Activated CD8-positive, alpha-beta T cell treated with anti-CD3 and anti-CD28 coated beads, Interleukin-2, amount 10 ng/mL, durations not matched to agents 7 days and 5 days (primary cell): ENCODE measurements at regions not wholly inside any gene's neighbourhood (a gene's known extent, or its start where the extent isn't known, plus 50 kb on each side); places are given as distances from the start of the nearest gene placed in this dataset.
A peak's percentile ranks its signal among the peaks of the same experiment; 100 is the strongest.

ENCODE experiments used
- ATAC-seq: fragments of 150-1000 bp; cut with Tn5 transposase; one replicate; pipeline ENCODE4 v1.10.0; 2021; ENCODE audit warnings: moderate library complexity
- CTCF ChIA-PET: fragments of 350-600 bp; sonication (Branson Sonifier 250); formaldehyde crosslinking; loops from one replicate; lab custom pipeline; 2021; ENCODE audit warnings: antibody characterized with exemption; lab: Charles Lee
- POLR2A ChIA-PET: fragments of 350-600 bp; sonication (Branson Sonifier 250); formaldehyde crosslinking; loops from one replicate; lab custom pipeline; 2021; ENCODE audit warnings: antibody characterized with exemption; lab: Charles Lee
- DNase-seq: peaks from one replicate; pipeline ENCODE4 v3.0.0-alpha.2; 2020
- H3K27ac Mint-ChIP-seq: one replicate; pipeline ENCODE4 v1.8.0; 2021; ENCODE audit warnings: mild to moderate bottlenecking, mixed read lengths
- H3K27me3 Mint-ChIP-seq: one replicate; pipeline ENCODE4 v1.8.0; 2021; ENCODE audit warnings: low read depth, mixed read lengths
- H3K36me3 Mint-ChIP-seq: one replicate; pipeline ENCODE4 v1.8.0; 2021; ENCODE audit warnings: low read depth, mixed read lengths
- H3K4me1 Mint-ChIP-seq: one replicate; pipeline ENCODE4 v1.8.0; 2021; ENCODE audit warnings: low read depth, mixed read lengths
- H3K4me3 Mint-ChIP-seq: one replicate; pipeline ENCODE4 v1.8.0; 2021; ENCODE audit warnings: mild to moderate bottlenecking, mixed read lengths
- H3K9me3 Mint-ChIP-seq: one replicate; pipeline ENCODE4 v1.8.0; 2022; ENCODE audit warnings: mixed read lengths; ENCODE audit not compliant: insufficient read depth

GRCh38 chr7:17007841-17008240 lies 126.1 kb upstream of the AGR3 start:
- H3K36me3 Mint-ChIP-seq = peaks cover 14% of the 10 kb centered on the region
- DNase-seq (no peak), ATAC-seq (no peak)
- ChIA-PET CTCF (interaction anchor here (0.5 to 3.4 kb wide), 7 partner anchors 8 to 638 kb away, joined by 3 to 13 read pairs (median 5); partner anchors contain the start of gene AHR), POLR2A (no interaction called here)
- H3K27me3 Mint-ChIP-seq = peaks cover 3% of the 10 kb centered on the region
- no peak overlapping the region for H3K4me3 Mint-ChIP-seq
- H3K4me1 Mint-ChIP-seq = peaks cover 35% of the 10 kb centered on the region
- peaks cover 5% of the 10 kb centered on the region for H3K9me3 Mint-ChIP-seq
- H3K27ac Mint-ChIP-seq = no peak overlapping the region

DNA sequence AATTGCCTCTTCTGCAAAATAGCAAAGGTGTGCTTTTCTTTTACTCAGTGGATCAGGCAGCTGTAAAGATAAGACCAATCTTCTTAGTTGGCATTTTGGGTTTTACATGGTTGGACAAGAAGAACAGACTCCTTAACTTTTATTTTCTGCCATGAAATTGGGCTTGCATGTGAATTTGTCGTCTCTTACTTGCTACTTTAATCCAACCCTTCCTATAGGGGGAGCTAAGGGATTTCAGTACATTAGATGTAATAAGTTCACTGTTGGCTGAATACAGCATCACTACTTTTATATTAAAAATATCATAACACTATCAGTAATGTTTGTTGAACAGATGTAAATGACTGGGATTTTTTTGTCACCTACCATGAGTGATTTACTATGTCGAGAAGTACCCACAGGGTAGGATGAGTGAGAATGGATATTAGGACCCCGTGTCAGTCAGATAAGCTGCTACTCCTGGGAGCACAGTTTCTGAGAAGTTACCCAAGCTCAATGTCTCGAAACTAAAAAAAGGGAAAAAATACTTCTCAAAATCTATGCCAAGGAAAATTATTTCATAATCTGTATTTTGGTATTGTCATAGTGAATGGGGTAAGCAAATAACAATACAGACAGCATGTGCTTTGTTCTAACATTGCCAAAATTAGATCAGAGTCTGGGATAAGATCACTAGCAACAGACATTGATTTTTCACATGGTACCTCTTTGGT lies 127.4 kb upstream of the AGR3 start:
- no peaks in the 10 kb centered on the region for H3K9me3 Mint-ChIP-seq
- CTCF ChIA-PET = interaction anchor here (0.6 to 3.4 kb wide), 22 partner anchors 9 to 643 kb away, joined by 3 to 13 read pairs (median 4); partner anchors contain the start of gene AHR
- H3K4me1 Mint-ChIP-seq = peaks cover 35% of the 10 kb centered on the region
- no peak for DNase-seq
- H3K4me3 Mint-ChIP-seq = no peak overlapping the region
- no peak for ATAC-seq
- POLR2A ChIA-PET = no interaction called here
- H3K36me3 Mint-ChIP-seq = peaks cover 10% of the 10 kb centered on the region
- no peak overlapping the region for H3K27ac Mint-ChIP-seq
- H3K27me3 Mint-ChIP-seq = no peaks in the 10 kb centered on the region

DNA sequence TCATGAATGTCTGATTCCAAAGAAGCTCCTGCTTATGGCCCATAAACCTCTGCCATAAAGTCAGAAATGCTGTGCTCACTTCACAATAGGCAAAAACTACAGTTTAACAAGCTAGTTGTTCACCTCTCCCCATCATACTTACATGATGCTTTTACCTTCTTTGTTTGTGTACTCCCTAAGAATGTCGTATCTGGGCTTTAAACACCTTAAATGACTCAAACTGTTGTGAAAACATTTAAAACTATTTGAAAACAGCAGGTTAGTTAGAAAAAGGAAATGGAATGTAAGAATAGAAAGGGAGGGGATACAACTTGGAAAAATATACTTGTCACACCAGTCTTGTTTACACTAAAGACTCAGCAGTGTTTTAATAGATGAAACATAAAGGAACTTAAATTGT lies 128.2 kb upstream of the AGR3 start:
- peaks cover 35% of the 10 kb centered on the region for H3K4me1 Mint-ChIP-seq
- POLR2A ChIA-PET = no interaction called here

GRCh38 chr7:17010637-17011300 lies 129.0 kb upstream of the AGR3 start:
- ATAC-seq = peak; percentile 88
- ChIA-PET CTCF (interaction anchor here (1.3 to 3.4 kb wide), 3 partner anchors 21 to 288 kb away, joined by 4 to 13 read pairs (median 5); partner anchors contain the start of gene AHR), POLR2A (no interaction called here)
- peak; percentile 43 for DNase-seq
- Mint-ChIP-seq H3K27ac (peak overlapping the region; percentile 66), H3K36me3 (peaks cover 8% of the 10 kb centered on the region), H3K27me3 (no peaks in the 10 kb centered on the region), H3K4me3 (no peak overlapping the region), H3K9me3 (no peaks in the 10 kb centered on the region), H3K4me1 (peaks cover 27% of the 10 kb centered on the region)

More for the DNA sequence above, 128.2 kb upstream of the AGR3 start:
- DNase-seq (no peak), ATAC-seq (no peak)
- H3K27me3 Mint-ChIP-seq = no peaks in the 10 kb centered on the region
- peaks cover 8% of the 10 kb centered on the region for H3K36me3 Mint-ChIP-seq
- no peak overlapping the region for H3K4me3 Mint-ChIP-seq
- peak overlapping the region; percentile 39 for H3K27ac Mint-ChIP-seq
- CTCF ChIA-PET = interaction anchor here (0.7 to 3.4 kb wide), 15 partner anchors 18 to 642 kb away, joined by 3 to 13 read pairs (median 5); partner anchors contain the start of gene AHR
- H3K9me3 Mint-ChIP-seq = no peaks in the 10 kb centered on the region

- Mint-ChIP-seq H3K4me1 (peaks cover 27% of the 10 kb centered on the region), H3K9me3 (no peaks in the 10 kb centered on the region), H3K27ac (no peak overlapping the region), H3K4me3 (no peak overlapping the region), H3K36me3 (peaks cover 8% of the 10 kb centered on the region), H3K27me3 (no peaks in the 10 kb centered on the region)
- no peak for DNase-seq
- no peak for ATAC-seq
- POLR2A ChIA-PET = no interaction called here
- CTCF ChIA-PET = interaction anchor here (1.1 kb wide), 1 partner anchor 30 kb away, joined by 3 read pairs; no protein-coding TSS in a partner anchor
These were observed 131.4 kb upstream of the AGR3 start for GRCh38 chr7:17013204-17013603.

DNA sequence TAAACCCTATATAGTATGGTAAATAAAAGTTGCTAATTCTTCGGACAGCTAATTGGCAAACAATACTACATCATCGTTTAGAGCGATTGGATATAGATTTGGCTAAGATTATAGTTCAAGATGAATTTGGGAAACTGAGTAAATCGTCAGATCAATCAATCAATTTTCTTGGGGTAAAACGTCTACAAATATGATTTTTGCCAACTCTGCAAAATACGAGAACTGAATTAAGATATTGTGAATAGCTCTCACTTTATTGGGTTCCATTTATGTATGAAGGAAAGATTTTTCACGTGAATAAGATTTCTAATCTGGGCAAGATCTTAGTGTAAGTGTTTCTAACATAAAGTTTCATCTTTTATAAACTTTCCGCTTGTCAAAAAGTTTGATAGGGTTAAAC lies 132.9 kb upstream of the AGR3 start:
- H3K27me3 Mint-ChIP-seq = no peaks in the 10 kb centered on the region

GRCh38 chr7:17015598-17016031 lies 133.8 kb upstream of the AGR3 start:
- Mint-ChIP-seq H3K27ac (no peak overlapping the region), H3K27me3 (no peaks in the 10 kb centered on the region), H3K9me3 (no peaks in the 10 kb centered on the region), H3K4me1 (peaks cover 10% of the 10 kb centered on the region), H3K4me3 (no peak overlapping the region), H3K36me3 (peaks cover 8% of the 10 kb centered on the region)
- CTCF ChIA-PET = interaction anchor here (2.0 kb wide), 1 partner anchor 33 kb away, joined by 5 read pairs; no protein-coding TSS in a partner anchor
- ATAC-seq (no peak), DNase-seq (no peak)
- POLR2A ChIA-PET = interaction anchor here (0.7 kb wide), 1 partner anchor 40 kb away, joined by 3 read pairs; no protein-coding TSS in a partner anchor

More for the DNA sequence above, 132.9 kb upstream of the AGR3 start:
- ChIA-PET POLR2A (interaction anchor here (0.9 kb wide), 1 partner anchor 283 kb away, joined by 3 read pairs; no protein-coding TSS in a partner anchor), CTCF (interaction anchor here (0.9 to 2.0 kb wide), 3 partner anchors 27 to 290 kb away, joined by 3 to 5 read pairs (median 3); no protein-coding TSS in a partner anchor)
- Mint-ChIP-seq H3K4me3 (no peak overlapping the region), H3K27ac (no peak overlapping the region), H3K9me3 (no peaks in the 10 kb centered on the region), H3K4me1 (peaks cover 18% of the 10 kb centered on the region), H3K36me3 (peaks cover 8% of the 10 kb centered on the region)
- ATAC-seq (no peak), DNase-seq (no peak)

- H3K36me3 Mint-ChIP-seq = peaks cover 6% of the 10 kb centered on the region
- no peak overlapping the region for H3K4me3 Mint-ChIP-seq
- POLR2A ChIA-PET = no interaction called here
- no peaks in the 10 kb centered on the region for H3K9me3 Mint-ChIP-seq
- no peak overlapping the region for H3K27ac Mint-ChIP-seq
- peaks cover 2% of the 10 kb centered on the region for H3K4me1 Mint-ChIP-seq
- ATAC-seq = no peak
- no peaks in the 10 kb centered on the region for H3K27me3 Mint-ChIP-seq
- no peak for DNase-seq
- CTCF ChIA-PET = interaction anchor here (2.0 kb wide), 1 partner anchor 34 kb away, joined by 5 read pairs; no protein-coding TSS in a partner anchor
These were observed 134.7 kb upstream of the AGR3 start for GRCh38 chr7:17016402-17017010.

GRCh38 chr7:17019106-17019505 lies 137.3 kb upstream of the AGR3 start:
- ATAC-seq (no peak), DNase-seq (no peak)
- Mint-ChIP-seq H3K9me3 (no peaks in the 10 kb centered on the region), H3K27ac (no peak overlapping the region), H3K27me3 (peaks cover 6% of the 10 kb centered on the region), H3K36me3 (no peaks in the 10 kb centered on the region), H3K4me1 (peaks cover 5% of the 10 kb centered on the region), H3K4me3 (no peak overlapping the region)
- POLR2A ChIA-PET = no interaction called here
- CTCF ChIA-PET = interaction anchor here (0.8 kb wide), 1 partner anchor 11 kb away, joined by 3 read pairs; no protein-coding TSS in a partner anchor

DNA sequence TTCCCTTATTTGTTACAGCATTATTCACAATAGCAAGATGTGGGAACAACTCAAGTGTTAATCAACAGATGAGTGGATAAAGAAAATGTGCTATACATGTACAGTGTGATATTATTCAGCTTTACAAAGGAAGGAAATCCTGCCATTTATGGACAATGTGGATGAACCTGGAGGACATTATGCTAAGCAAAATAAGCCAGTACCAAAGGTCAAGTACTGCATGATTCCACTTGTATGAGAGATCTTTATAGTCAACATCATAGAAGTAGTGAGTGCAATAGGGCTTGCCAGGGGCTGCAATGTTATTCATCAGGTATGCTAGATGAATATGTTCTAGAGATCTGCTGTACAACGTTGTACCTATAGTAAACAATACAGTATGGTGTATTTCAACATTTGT lies 138.5 kb upstream of the AGR3 start:
- peaks cover 6% of the 10 kb centered on the region for H3K27me3 Mint-ChIP-seq
- ATAC-seq (no peak), DNase-seq (no peak)
- no peaks in the 10 kb centered on the region for H3K36me3 Mint-ChIP-seq
- no peak overlapping the region for H3K4me3 Mint-ChIP-seq
- POLR2A ChIA-PET = interaction anchor here (0.6 kb wide), 1 partner anchor 14 kb away, joined by 3 read pairs; no protein-coding TSS in a partner anchor
- CTCF ChIA-PET = interaction anchor here (1.5 kb wide), 1 partner anchor 12 kb away, joined by 4 read pairs; no protein-coding TSS in a partner anchor
- peaks cover 5% of the 10 kb centered on the region for H3K4me1 Mint-ChIP-seq
- no peak overlapping the region for H3K27ac Mint-ChIP-seq
- no peaks in the 10 kb centered on the region for H3K9me3 Mint-ChIP-seq

- Mint-ChIP-seq H3K36me3 (no peaks in the 10 kb centered on the region), H3K4me1 (peaks cover 5% of the 10 kb centered on the region), H3K27ac (no peak overlapping the region), H3K27me3 (peaks cover 6% of the 10 kb centered on the region), H3K4me3 (no peak overlapping the region), H3K9me3 (no peaks in the 10 kb centered on the region)
- DNase-seq (no peak), ATAC-seq (no peak)
- ChIA-PET POLR2A (no interaction called here), CTCF (interaction anchor here (1.5 kb wide), 1 partner anchor 11 kb away, joined by 4 read pairs; no protein-coding TSS in a partner anchor)
These were observed 139.4 kb upstream of the AGR3 start for GRCh38 chr7:17021205-17021604.
